ENCODE measurements at regions not wholly inside any gene's neighbourhood (a gene's known extent, or its start where the extent isn't known, plus 50 kb on each side); places are given as distances from the start of the nearest gene placed in this dataset.

- no peak for TF ChIP-seq CTCF (IDR thresholded peaks at IDR 0.05; ENCODE audit: insufficient read depth, low read depth, low read length)
- TF ChIP-seq EZH2 (IDR thresholded peaks at IDR 0.05; ENCODE audit: insufficient read depth, low read length) = no peak
These were observed 1366.0 kb downstream of the NCAM2 start for GRCh38 chr21:22364163-22364562.

Measured in astrocyte (in vitro differentiated cells and primary cell).